GM21360 (cell line): ENCODE measurements at regions not wholly inside any gene's neighbourhood (a gene's known extent, or its start where the extent isn't known, plus 50 kb on each side); places are given as distances from the start of the nearest gene placed in this dataset.
"Not testable (repeated sequence)": the region's sequence is repeated elsewhere in the genome, so short reads cannot be mapped to it uniquely, and the experiment has no call there.

Experiments
- ATAC-seq: cut with Tn5 transposase; IDR thresholded peaks from one replicate; pipeline ENCODE4 v1.9.1; 2021; ENCODE audit warnings: mild to moderate bottlenecking, moderate library complexity; ENCODE audit not compliant: unreplicated experiment

GRCh38 chr4:66489370-66489769 is 819.1 kb upstream of the EPHA5 start:
- no peak for ATAC-seq

DNA sequence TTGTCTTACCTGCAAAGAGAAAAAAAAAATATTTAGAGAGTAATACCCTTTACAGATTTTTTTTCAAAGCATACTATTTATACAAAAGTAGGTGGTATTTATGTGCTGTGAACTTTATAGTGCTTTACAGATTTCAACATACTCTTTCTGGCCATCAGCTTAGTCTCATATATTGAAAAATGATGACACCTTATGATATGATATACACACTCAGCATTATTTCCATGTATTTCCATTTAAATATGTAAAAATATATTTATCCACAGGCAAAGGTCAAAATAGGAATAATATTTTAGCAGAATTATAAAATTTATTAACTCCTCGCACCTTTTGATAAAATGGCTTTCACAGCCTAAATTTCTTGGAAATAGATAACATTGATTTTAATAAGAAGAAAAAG is 815.8 kb upstream of the EPHA5 start:
- no peak for ATAC-seq

DNA sequence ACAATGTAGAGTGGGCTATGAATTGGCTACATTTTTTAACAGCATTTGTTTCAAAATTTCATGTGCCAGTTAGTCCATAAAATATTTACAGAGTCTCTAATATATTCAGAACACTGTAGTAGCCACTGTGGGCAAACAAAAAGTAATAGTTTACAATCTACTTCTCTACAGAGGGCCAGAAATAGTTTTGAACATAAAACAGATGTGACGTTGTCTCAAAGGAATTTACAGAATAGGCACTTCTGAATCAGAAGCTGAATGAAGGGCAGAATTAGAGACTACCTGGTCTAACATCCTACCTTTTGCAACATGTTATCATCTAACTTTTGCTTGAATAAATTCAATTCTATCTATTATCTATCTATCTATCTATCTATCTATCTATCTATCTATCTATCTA is 811.9 kb upstream of the EPHA5 start:
- no peak for ATAC-seq

- ATAC-seq: no peak
Measured at GRCh38 chr4:66475596-66475995, 805.3 kb upstream of the EPHA5 start.

DNA sequence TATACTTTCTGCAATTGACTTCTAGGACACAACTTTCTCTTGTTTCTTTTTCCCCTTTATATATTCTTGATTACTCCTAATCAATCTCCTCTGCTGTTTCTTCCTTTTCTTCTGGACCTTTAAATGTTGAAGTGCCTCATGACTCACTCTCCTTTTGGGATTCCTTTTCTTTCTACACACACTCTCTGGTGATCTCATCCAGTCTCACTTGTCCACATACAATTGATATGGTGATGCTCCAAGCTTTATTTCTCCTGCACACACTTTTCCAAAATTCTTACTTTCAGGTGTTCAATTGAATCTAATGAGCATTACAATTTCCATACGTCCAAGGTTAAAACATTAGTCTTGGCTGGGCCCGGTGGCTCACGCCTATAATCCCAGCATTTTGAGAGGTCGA is 794.8 kb upstream of the EPHA5 start:
- ATAC-seq: no peak

DNA sequence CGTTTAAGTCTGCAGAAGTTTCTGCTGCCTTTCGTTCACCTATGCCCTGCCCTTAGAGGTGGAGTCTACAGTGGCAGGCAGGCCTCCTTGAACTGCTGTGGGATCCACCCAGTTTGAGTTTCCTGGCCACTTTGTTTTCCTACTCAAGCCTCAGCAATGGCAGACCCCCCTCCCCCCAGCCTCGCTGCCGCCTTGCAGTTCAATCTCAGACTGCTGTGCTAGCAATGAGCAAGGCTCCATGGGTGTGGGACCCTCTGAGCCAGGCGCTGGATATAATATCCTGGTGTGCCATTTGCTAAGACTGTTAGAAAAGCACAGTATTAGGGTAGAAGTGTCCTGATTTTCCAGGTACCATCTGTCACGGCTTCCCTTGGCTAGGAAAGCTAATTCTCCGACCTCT is 792.6 kb upstream of the EPHA5 start:
- not testable (repeated sequence) for ATAC-seq

GRCh38 chr4:66451741-66452140 is 781.5 kb upstream of the EPHA5 start:
- no peak for ATAC-seq

- no peak for ATAC-seq
Measured at GRCh38 chr4:66443008-66443407, 772.7 kb upstream of the EPHA5 start.

- ATAC-seq: no peak
Measured at GRCh38 chr4:66439508-66439907, 769.2 kb upstream of the EPHA5 start.

DNA sequence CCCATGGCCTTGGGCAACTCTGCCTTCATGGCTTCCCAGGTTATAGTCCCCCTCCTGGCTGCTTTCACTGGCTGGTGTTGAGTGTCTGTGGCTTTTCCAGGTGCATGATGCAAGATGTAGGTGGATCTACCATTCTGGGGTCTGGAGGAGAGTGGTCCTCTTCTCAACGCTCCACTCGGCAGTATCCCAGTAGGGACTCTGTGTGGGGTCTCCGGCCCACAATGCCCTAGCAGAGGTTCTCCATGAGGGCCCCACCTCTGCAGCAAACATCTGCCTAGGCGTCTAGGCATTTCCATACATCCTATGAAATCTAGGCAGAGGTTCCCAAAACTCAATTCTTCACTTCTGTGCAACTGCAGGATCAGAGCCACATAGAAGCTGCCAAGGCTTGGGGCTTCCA is 763.4 kb upstream of the EPHA5 start:
- no peak for ATAC-seq

- no peak for ATAC-seq
Measured at GRCh38 chr4:66430856-66431255, 760.6 kb upstream of the EPHA5 start.

DNA sequence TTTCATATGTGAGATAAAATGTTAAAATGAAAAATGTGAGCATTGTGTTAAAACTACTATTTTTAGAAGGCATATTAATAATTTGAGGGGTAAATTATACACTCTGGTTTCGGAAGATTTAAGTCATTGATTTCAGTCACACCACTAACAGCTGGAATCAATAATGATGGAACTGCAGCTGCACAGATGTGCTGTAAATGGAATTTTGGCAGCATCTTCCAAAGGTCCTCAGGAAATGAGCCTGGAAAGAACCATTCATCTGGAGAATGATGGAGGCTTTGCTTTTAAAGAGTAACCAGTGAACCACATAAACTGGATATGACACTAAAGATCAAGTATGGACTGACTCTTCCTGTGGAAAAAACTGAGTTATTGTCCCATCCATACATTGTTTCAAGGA is 759.0 kb upstream of the EPHA5 start:
- no peak for ATAC-seq

- ATAC-seq: no peak
Measured at GRCh38 chr4:66416425-66416824, 746.1 kb upstream of the EPHA5 start.

GRCh38 chr4:66404141-66404540 is 733.9 kb upstream of the EPHA5 start:
- no peak for ATAC-seq

GRCh38 chr4:66376921-66377320 is 706.6 kb upstream of the EPHA5 start:
- ATAC-seq: no peak

DNA sequence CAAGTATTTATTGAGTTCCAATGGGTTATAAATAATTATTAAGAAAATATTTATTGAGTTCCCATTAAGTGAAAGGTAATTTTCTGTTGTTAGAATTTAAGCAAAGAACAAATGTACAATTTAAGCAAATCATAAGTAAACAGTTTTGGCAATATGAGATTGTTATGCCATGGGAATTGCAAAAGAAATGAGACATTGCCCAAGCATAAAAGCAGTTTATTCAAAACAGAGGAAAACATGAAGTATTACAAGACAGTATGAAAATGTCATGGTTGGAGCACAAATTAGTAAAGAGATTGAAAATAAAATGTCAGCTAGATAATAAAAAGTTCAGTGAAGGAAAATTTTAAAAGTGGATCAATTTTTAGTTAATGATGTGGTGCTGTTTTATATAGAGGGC is 706.1 kb upstream of the EPHA5 start:
- no peak for ATAC-seq

- no peak for ATAC-seq
Measured at GRCh38 chr4:66373268-66373667, 703.0 kb upstream of the EPHA5 start.

DNA sequence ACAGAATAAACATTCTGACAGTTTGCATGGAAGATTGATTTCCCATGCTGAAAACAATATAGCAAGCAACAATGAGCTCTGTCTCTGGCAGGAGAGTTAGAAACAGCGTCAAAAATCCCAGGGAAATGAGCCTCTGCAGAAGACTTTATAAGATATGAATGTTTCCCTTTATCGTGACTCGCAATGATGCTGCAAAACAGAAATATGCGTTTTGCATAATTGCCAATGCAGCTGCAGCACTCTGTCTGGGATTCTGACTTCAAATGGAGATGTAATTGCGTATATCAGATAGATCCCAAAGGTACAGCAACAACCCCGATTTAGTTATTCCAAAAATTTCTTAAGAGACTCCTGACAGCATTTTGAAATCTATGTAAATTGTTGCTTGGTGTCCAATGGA is 702.4 kb upstream of the EPHA5 start:
- ATAC-seq: no peak

DNA sequence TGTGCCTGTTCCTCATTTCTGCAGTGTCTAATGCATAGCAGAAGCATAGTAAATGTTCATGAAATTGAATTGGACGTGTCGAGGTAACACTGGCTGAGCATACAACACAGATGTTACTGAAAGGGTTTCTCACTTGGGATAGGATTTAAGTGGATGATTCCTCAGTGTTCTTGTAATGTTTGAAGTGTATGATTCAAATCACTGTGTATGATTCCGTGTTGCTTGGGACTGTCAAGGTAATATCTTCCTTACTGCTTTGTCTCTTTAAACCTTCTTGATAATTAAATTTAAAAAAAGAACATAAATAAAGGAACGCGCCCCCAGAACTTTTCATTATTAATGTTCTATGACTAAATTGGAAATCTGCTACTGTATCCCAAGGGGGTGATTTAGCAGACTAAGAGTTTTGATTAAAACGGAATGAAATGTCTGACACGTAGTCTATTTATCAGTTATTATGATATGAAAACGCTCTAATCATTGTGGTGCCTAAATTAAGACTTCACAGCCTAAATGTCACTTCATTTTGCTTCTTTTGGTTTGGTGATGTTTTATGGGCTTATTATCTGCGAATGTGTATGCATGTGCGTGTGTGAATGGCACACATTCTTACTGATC is 696.9 kb upstream of the EPHA5 start:
- no peak for ATAC-seq

GRCh38 chr4:66360395-66360794 is 690.1 kb upstream of the EPHA5 start:
- not testable (repeated sequence) for ATAC-seq

GRCh38 chr4:66357316-66357715 is 687.0 kb upstream of the EPHA5 start:
- no peak for ATAC-seq

DNA sequence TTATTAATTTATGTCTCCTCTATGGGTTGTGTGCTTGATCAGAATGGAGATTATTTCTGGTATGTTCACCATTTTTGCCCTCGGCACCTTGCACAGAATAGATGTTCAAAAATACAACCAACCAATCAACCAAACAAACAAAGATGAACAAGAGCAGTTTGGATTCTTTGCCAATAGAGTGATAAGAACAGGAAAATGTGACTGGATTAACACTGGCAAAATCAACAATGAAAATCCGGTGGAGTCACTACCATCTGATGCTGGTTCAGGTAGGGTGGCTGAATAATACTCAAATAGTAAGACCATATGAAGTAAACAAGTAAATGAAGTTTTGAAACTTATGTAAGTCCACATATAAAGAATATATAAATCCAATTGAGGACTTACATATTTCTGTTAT is 685.0 kb upstream of the EPHA5 start:
- no peak for ATAC-seq

GRCh38 chr4:66351761-66352160 is 681.5 kb upstream of the EPHA5 start:
- no peak for ATAC-seq
